Smooth muscle cell (in vitro differentiated cells): ENCODE measurements at regions not wholly inside any gene's neighbourhood (a gene's known extent, or its start where the extent isn't known, plus 50 kb on each side); places are given as distances from the start of the nearest gene placed in this dataset.

Experiments
- DNase-seq: peaks from one replicate; lab custom pipeline; 2025; ENCODE audit not compliant: unreplicated experiment; lab: John Stamatoyannopoulos, UW
- H2AFZ ChIP-seq: fragments of 200-600 bp; sonication (generic); 2 replicates; pipeline ENCODE4 v1.6.0; 2016; ENCODE audit warnings: antibody characterized with exemption, low read depth, mild to moderate bottlenecking
- H3F3A ChIP-seq: fragments of 200-600 bp; sonication (generic); 2 replicates; pipeline ENCODE4 v1.6.0; 2017; ENCODE audit warnings: antibody characterized with exemption, low read depth
- H3K27ac ChIP-seq: fragments of 200-600 bp; sonication (generic); 2 replicates; pipeline ENCODE4 v1.5.1; 2016; ENCODE audit warnings: low read depth, mild to moderate bottlenecking
- H3K27me3 ChIP-seq: fragments of 200-600 bp; sonication (generic); 2 replicates; pipeline ENCODE4 v1.6.1; 2016; ENCODE audit warnings: low read depth, mild to moderate bottlenecking
- H3K36me3 ChIP-seq: fragments of 200-600 bp; sonication (generic); 2 replicates; pipeline ENCODE4 v1.5.1; 2016; ENCODE audit warnings: low read depth
- H3K4me1 ChIP-seq: fragments of 200-600 bp; sonication (generic); 2 replicates; pipeline ENCODE4 v1.5.1; 2016; ENCODE audit warnings: low read depth
- H3K4me2 ChIP-seq: fragments of 200-600 bp; sonication (generic); 2 replicates; pipeline ENCODE4 v1.6.0; 2016; ENCODE audit warnings: mild to moderate bottlenecking
- H3K4me3 ChIP-seq: fragments of 200-600 bp; sonication (generic); 2 replicates; pipeline ENCODE4 v1.5.1; 2016; ENCODE audit warnings: mild to moderate bottlenecking
- H3K79me2 ChIP-seq: fragments of 200-600 bp; sonication (generic); 2 replicates; pipeline ENCODE4 v1.6.0; 2016; ENCODE audit warnings: low read depth, mild to moderate bottlenecking
- H3K9ac ChIP-seq: fragments of 200-600 bp; sonication (generic); 2 replicates; pipeline ENCODE4 v1.6.0; 2016; ENCODE audit warnings: low read depth
- H3K9me3 ChIP-seq: fragments of 200-600 bp; sonication (generic); replicated peaks from 2 replicates; pipeline ENCODE4 v1.5.1; 2016; ENCODE audit warnings: low read depth
- H4K20me1 ChIP-seq: fragments of 200-600 bp; sonication (generic); 2 replicates; pipeline ENCODE4 v1.6.0; 2016; ENCODE audit warnings: low read depth
- WGBS: methylation state at CpG from one replicate; pipeline ENCODE4 v1.1.7; 2016; ENCODE audit warnings: low lambda C conversion rate; 5-methylcytosine and 5-hydroxymethylcytosine counted together
- TF ChIP-seq, protein P1 (sequence below): fragments of 200-600 bp; sonication (generic); IDR thresholded peaks from 2 replicates; pipeline ENCODE4 v1.5.1; 2017; ENCODE audit warnings: borderline replicate concordance, mild to moderate bottlenecking, antibody characterized with exemption; ENCODE audit not compliant: insufficient read depth, poor library complexity, severe bottlenecking

DNA sequence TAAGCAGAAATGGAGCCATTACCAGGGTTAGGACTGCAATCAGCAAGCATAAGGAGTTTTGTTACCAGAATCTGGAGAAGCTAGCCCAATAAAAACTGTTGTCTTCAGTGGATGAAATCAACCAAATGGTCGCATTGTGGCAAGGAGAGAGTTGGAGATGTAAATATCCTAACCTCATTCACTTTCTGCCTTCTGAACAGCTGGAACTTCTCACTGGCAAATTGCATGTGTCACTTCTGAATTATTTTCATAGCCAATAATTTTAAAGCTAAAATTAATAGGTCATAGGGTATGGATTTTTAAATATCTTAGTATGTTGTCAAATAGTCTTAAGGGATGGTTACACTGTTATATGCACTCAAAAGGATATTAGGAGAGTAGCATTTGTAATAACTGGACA, 121.6 kb downstream of the SUCNR1 start:
- no peaks in the 10 kb centered on the region for H3K27me3 ChIP-seq
- no peaks in the 10 kb centered on the region for H3K9me3 ChIP-seq
- H3K4me1 ChIP-seq: no peaks in the 10 kb centered on the region
- H3F3A ChIP-seq: no peaks in the 10 kb centered on the region
- no peak overlapping the region for H3K27ac ChIP-seq
- H3K36me3 ChIP-seq: no peaks in the 10 kb centered on the region
- DNase-seq: no peak
- H3K79me2 ChIP-seq: no peaks in the 10 kb centered on the region
- WGBS: 97% methylated on average over 1 of the region's 1 CpG
- H3K4me3 ChIP-seq: no peak overlapping the region
- H3K4me2 ChIP-seq: no peak overlapping the region
- H4K20me1 ChIP-seq: no peaks in the 10 kb centered on the region
- no peak overlapping the region for H2AFZ ChIP-seq
- TF ChIP-seq, protein P1, sequence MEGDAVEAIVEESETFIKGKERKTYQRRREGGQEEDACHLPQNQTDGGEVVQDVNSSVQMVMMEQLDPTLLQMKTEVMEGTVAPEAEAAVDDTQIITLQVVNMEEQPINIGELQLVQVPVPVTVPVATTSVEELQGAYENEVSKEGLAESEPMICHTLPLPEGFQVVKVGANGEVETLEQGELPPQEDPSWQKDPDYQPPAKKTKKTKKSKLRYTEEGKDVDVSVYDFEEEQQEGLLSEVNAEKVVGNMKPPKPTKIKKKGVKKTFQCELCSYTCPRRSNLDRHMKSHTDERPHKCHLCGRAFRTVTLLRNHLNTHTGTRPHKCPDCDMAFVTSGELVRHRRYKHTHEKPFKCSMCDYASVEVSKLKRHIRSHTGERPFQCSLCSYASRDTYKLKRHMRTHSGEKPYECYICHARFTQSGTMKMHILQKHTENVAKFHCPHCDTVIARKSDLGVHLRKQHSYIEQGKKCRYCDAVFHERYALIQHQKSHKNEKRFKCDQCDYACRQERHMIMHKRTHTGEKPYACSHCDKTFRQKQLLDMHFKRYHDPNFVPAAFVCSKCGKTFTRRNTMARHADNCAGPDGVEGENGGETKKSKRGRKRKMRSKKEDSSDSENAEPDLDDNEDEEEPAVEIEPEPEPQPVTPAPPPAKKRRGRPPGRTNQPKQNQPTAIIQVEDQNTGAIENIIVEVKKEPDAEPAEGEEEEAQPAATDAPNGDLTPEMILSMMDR: no peak
- no peak overlapping the region for H3K9ac ChIP-seq

DNA sequence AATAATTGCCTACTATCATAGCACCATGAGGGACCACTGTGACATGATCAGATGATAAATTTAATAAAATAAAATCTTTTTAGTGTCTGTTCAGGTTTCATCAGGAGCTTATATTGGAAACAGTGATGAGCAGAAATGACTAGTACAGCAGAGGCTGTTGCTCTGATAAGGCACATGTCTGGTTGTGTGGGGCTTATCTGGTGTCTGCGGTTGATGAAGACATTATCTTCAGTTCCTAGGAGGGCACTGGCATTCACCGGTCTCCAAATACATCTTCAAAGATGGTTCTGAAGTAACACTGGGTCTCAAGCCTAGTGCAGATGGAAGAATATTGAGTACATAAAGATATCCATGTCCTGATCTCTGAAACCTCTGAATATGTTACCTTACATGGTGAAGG, 125.3 kb downstream of the SUCNR1 start:
- no peaks in the 10 kb centered on the region for H3K9me3 ChIP-seq
- H3K4me3 ChIP-seq: no peak overlapping the region
- no peaks in the 10 kb centered on the region for H3K4me1 ChIP-seq
- no peaks in the 10 kb centered on the region for H3K79me2 ChIP-seq
- no peaks in the 10 kb centered on the region for H3K36me3 ChIP-seq
- 28% methylated on average over 2 of the region's 2 CpGs for WGBS
- TF ChIP-seq, protein P1: no peak
- no peaks in the 10 kb centered on the region for H4K20me1 ChIP-seq
- H3K4me2 ChIP-seq: no peak overlapping the region
- H3K27me3 ChIP-seq: no peaks in the 10 kb centered on the region
- H3F3A ChIP-seq: no peaks in the 10 kb centered on the region
- DNase-seq: no peak
- H2AFZ ChIP-seq: no peak overlapping the region
- H3K27ac ChIP-seq: no peak overlapping the region
- H3K9ac ChIP-seq: no peak overlapping the region

DNA sequence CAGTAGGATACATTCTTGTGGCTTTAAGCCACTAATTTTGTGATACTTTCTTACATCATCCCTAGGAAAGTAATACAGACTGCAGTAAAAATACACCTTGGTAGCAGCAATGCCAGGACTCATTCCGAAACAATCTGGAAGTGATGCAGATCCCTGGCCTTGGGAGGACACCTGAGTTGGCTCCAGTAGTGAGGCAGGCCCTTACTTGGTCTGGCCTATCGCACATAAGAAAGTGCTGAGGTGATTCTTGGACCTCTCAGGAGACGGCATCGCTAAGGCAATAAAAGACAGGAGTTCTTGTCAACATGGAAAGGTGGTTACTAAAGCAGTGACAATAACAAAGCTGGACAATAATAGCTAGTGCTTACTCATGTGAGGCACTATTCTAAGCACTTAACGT, 126.5 kb downstream of the SUCNR1 start:
- H3K36me3 ChIP-seq: no peaks in the 10 kb centered on the region
- H3F3A ChIP-seq: no peaks in the 10 kb centered on the region
- 88% methylated on average over 5 of the region's 5 CpGs for WGBS
- H3K79me2 ChIP-seq: no peaks in the 10 kb centered on the region
- no peaks in the 10 kb centered on the region for H3K9me3 ChIP-seq
- DNase-seq: no peak
- H3K27ac ChIP-seq: no peak overlapping the region
- H3K27me3 ChIP-seq: no peaks in the 10 kb centered on the region
- no peak overlapping the region for H3K9ac ChIP-seq
- H3K4me2 ChIP-seq: no peak overlapping the region
- H3K4me3 ChIP-seq: no peak overlapping the region
- H2AFZ ChIP-seq: no peak overlapping the region
- H3K4me1 ChIP-seq: no peaks in the 10 kb centered on the region
- TF ChIP-seq, protein P1: no peak
- H4K20me1 ChIP-seq: no peaks in the 10 kb centered on the region
